ENCODE measurements at regions not wholly inside any gene's neighbourhood (a gene's known extent, or its start where the extent isn't known, plus 50 kb on each side); places are given as distances from the start of the nearest gene placed in this dataset.

GRCh38 chr6:47141963-47142362, 99.8 kb upstream of the ADGRF1 start:
- H3K27ac ChIP-seq (ENCODE audit: insufficient read depth, low read depth, low read length), result no peak overlapping the region
- no peak overlapping the region for H2AFZ ChIP-seq (ENCODE audit: low read depth, low read length)
- H4K20me1 ChIP-seq (replicated peaks; ENCODE audit: control insufficient read depth, extremely low read depth, insufficient read depth, low read length), result no peaks in the 10 kb centered on the region
- no peaks in the 10 kb centered on the region for H3K79me2 ChIP-seq (ENCODE audit: control insufficient read depth, insufficient read depth, low read length)
- no peaks in the 10 kb centered on the region for H3K9me1 ChIP-seq (replicated peaks; ENCODE audit: control insufficient read depth, extremely low read depth, insufficient read depth, low read length)
- H3K4me3 ChIP-seq (replicated peaks in 1 of 3; ENCODE audit: insufficient read depth in 1 of 3, low read depth in 1 of 3, low read length in 3 of 3), result no peak overlapping the region
- BruUV-seq (replicated peaks), result no TSS peak
- H3K9me3 ChIP-seq (replicated peaks; ENCODE audit: control insufficient read depth, insufficient read depth, low read length), result no peaks in the 10 kb centered on the region
- no peak overlapping the region for H3K4me2 ChIP-seq (ENCODE audit: insufficient read depth, low read length)
- dilution Hi-C loops (cut with MboI; ENCODE audit: extremely low pct_ligation_motif_present, low sequenced_read_pairs) (no loop called here), intact Hi-C loops (cut with micrococcal nuclease) (no loop called here)
- H3K36me3 ChIP-seq (ENCODE audit: control insufficient read depth in 2 of 2, extremely low read depth in 1 of 2, insufficient read depth in 2 of 2, low read length in 2 of 2), result no peaks in the 10 kb centered on the region
- H3K27me3 ChIP-seq (ENCODE audit: control insufficient read depth in 2 of 2, insufficient read depth in 2 of 2, low read length in 2 of 2), result no peaks in the 10 kb centered on the region
- no peaks in the 10 kb centered on the region for H3K4me1 ChIP-seq (ENCODE audit: control insufficient read depth, extremely low read depth, insufficient read depth, low read length)
- no peak overlapping the region for H3K9ac ChIP-seq (replicated peaks; ENCODE audit: extremely low read depth, insufficient read depth, low read length)
- no peak for FAIRE-seq
- ChIA-PET POLR2A (no interaction called here), CTCF (interaction anchor here (1.3 to 1.4 kb wide), 2 partner anchors 11 to 58 kb away, joined by 3 read pairs; no protein-coding TSS in a partner anchor)
- no peak for DNase-seq (ENCODE audit: low read depth, low spot score)
- TF ChIP-seq FOS (IDR thresholded peaks at IDR 0.05; ENCODE audit: borderline replicate concordance, insufficient read depth, low read length) (no peak), CTCF (IDR thresholded peaks at IDR 0.05; ENCODE audit: extremely low read depth in 1 of 2, insufficient read depth in 1 of 2, low read depth in 1 of 2, low read length in 2 of 2) (no peak), POLR2A (IDR thresholded peaks at IDR 0.05; ENCODE audit: low read depth, low read length) (no peak), GATA2 (IDR thresholded peaks at IDR 0.05; ENCODE audit: insufficient read depth, insufficient read length, low read depth, low read length) (no peak)
- TF ChIP-seq, protein P1, sequence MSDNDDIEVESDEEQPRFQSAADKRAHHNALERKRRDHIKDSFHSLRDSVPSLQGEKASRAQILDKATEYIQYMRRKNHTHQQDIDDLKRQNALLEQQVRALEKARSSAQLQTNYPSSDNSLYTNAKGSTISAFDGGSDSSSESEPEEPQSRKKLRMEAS (IDR thresholded peaks at IDR 0.05; ENCODE audit: insufficient read depth, insufficient read length), result no peak

GRCh38 chr6:47141171-47141570, 99.0 kb upstream of the ADGRF1 start:
- POLR2A ChIA-PET, result no interaction called here
- no peak for FAIRE-seq

More at GRCh38 chr6:47141171-47141570, 99.0 kb upstream of the ADGRF1 start:
- no peaks in the 10 kb centered on the region for H3K9me1 ChIP-seq (replicated peaks; ENCODE audit: control insufficient read depth, extremely low read depth, insufficient read depth, low read length)
- H3K9ac ChIP-seq (replicated peaks; ENCODE audit: extremely low read depth, insufficient read depth, low read length), result no peak overlapping the region
- no peak overlapping the region for H3K27ac ChIP-seq (ENCODE audit: insufficient read depth, low read depth, low read length)
- H3K27me3 ChIP-seq (ENCODE audit: control insufficient read depth in 2 of 2, insufficient read depth in 2 of 2, low read length in 2 of 2), result no peaks in the 10 kb centered on the region
- no peak overlapping the region for H3K4me2 ChIP-seq (ENCODE audit: insufficient read depth, low read length)
- no peak overlapping the region for H3K4me3 ChIP-seq (replicated peaks in 1 of 3; ENCODE audit: insufficient read depth in 1 of 3, low read depth in 1 of 3, low read length in 3 of 3)
- intact Hi-C loops (cut with micrococcal nuclease), result no loop called here
- DNase-seq (ENCODE audit: low read depth, low spot score), result no peak
- no TSS peak for BruUV-seq (replicated peaks)
- H2AFZ ChIP-seq (ENCODE audit: low read depth, low read length), result no peak overlapping the region
- H3K4me1 ChIP-seq (ENCODE audit: control insufficient read depth, extremely low read depth, insufficient read depth, low read length), result peaks cover 4% of the 10 kb centered on the region
- CTCF ChIA-PET, result no interaction called here
- TF ChIP-seq POLR2AphosphoS5 (IDR thresholded peaks at IDR 0.05; ENCODE audit: insufficient read depth, low read depth, low read length) (no peak), MYC (IDR thresholded peaks at IDR 0.05; ENCODE audit: low read depth, low read length) (no peak), JUN (IDR thresholded peaks at IDR 0.05; ENCODE audit: borderline replicate concordance, insufficient read depth, insufficient read length, low read depth) (no peak), CTCF (IDR thresholded peaks at IDR 0.05; ENCODE audit: extremely low read depth in 1 of 2, insufficient read depth in 1 of 2, low read depth in 1 of 2, low read length in 2 of 2) (no peak), POLR2A (IDR thresholded peaks at IDR 0.05; ENCODE audit: low read depth, low read length) (no peak), GATA2 (IDR thresholded peaks at IDR 0.05; ENCODE audit: insufficient read depth, insufficient read length, low read depth, low read length) (no peak), EZH2 (IDR thresholded peaks at IDR 0.05; ENCODE audit: borderline replicate concordance, low read depth, low read length, severe bottlenecking) (no peak), FOS (IDR thresholded peaks at IDR 0.05; ENCODE audit: borderline replicate concordance, insufficient read depth, low read length) (no peak)
- TF ChIP-seq, protein P1 (IDR thresholded peaks at IDR 0.05; ENCODE audit: insufficient read depth, insufficient read length), result no peak
- H3K9me3 ChIP-seq (replicated peaks; ENCODE audit: control insufficient read depth, insufficient read depth, low read length), result no peaks in the 10 kb centered on the region
- H3K36me3 ChIP-seq (ENCODE audit: control insufficient read depth in 2 of 2, extremely low read depth in 1 of 2, insufficient read depth in 2 of 2, low read length in 2 of 2), result no peaks in the 10 kb centered on the region
- dilution Hi-C loops (cut with MboI; ENCODE audit: extremely low pct_ligation_motif_present, low sequenced_read_pairs), result no loop called here
- H4K20me1 ChIP-seq (replicated peaks; ENCODE audit: control insufficient read depth, extremely low read depth, insufficient read depth, low read length), result no peaks in the 10 kb centered on the region
- H3K79me2 ChIP-seq (ENCODE audit: control insufficient read depth, insufficient read depth, low read length), result no peaks in the 10 kb centered on the region
